Vagina (tissue), 2 donors: ENCODE measurements at regions not wholly inside any gene's neighbourhood (a gene's known extent, or its start where the extent isn't known, plus 50 kb on each side); places are given as distances from the start of the nearest gene placed in this dataset.

Experiments used
- CTCF ChIP-seq, 3 experiments: fragments of 450-650 bp in 2 of 3; fragments of 200-600 bp in 1 of 3; sonication (generic) in 1 of 3; IDR thresholded peaks; one replicate each; pipeline ENCODE4 v1.5.1; 2017 to 2019; ENCODE audit warnings: antibody characterized with exemption in 3 of 3, mild to moderate bottlenecking in 2 of 3, moderate library complexity in 2 of 3
- POLR2AphosphoS5 ChIP-seq, 2 donors: sonication (generic); formaldehyde crosslinking; IDR thresholded peaks; one replicate each; pipeline ENCODE4 v1.9.0; 2017; ENCODE audit warnings: antibody characterized with exemption in 2 of 2, mild to moderate bottlenecking in 2 of 2, low read depth in 1 of 2; ENCODE audit not compliant: insufficient read depth in 1 of 2

DNA sequence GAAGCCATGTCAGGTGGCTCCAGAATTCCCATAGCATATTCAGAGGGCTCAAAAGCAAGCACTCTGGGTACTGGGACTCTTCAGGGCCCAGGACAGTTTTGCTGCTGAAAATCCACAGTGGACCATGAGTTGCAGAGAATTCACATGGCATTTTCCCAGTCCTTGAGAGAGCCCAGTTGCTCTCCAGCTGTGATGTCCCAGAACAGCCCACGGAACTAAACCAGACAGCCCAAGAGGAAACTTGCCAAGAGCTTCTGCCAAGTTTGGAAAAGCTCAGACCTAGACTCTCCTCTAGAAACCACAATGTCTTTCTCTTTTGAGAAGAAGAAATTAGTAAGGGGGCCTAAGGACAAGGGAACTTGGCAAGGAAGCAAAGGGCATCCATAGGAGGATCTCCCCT is 69.4 kb downstream of the RGS2 start:
- TF ChIP-seq CTCF (IDR thresholded peaks at IDR 0.05) (no peak), POLR2AphosphoS5 (IDR thresholded peaks at IDR 0.05; ENCODE audit: insufficient read depth in 1 of 2, low read depth in 1 of 2) (no peak)
